Fibroblast of skin of left quadriceps (primary cell): ENCODE measurements at regions not wholly inside any gene's neighbourhood (a gene's known extent, or its start where the extent isn't known, plus 50 kb on each side); places are given as distances from the start of the nearest gene placed in this dataset.

Experiments used
- DNase-seq, 2 experiments: peaks; one replicate each; pipeline ENCODE4 v3.0.0-alpha.2; 2013; ENCODE audit warnings: low read depth in 2 of 2

- no peak for DNase-seq
These were observed 1211.8 kb upstream of the NUDT12 start for GRCh38 chr5:104774372-104774771.

GRCh38 chr5:104764197-104764596, 1201.6 kb upstream of the NUDT12 start:
- no peak for DNase-seq

- DNase-seq = peak; percentile 1 to 2
These were observed 1200.6 kb upstream of the NUDT12 start for GRCh38 chr5:104763216-104763615.

- no peak for DNase-seq
These were observed 1195.3 kb upstream of the NUDT12 start for GRCh38 chr5:104757915-104758314.

- no peak for DNase-seq
These were observed 1193.2 kb upstream of the NUDT12 start for GRCh38 chr5:104755806-104756205.

GRCh38 chr5:104754311-104754995, 1191.9 kb upstream of the NUDT12 start:
- no peak for DNase-seq

GRCh38 chr5:104751969-104752368, 1189.4 kb upstream of the NUDT12 start:
- DNase-seq = no peak

GRCh38 chr5:104739905-104740304, 1177.3 kb upstream of the NUDT12 start:
- no peak for DNase-seq

GRCh38 chr5:104739503-104739902, 1176.9 kb upstream of the NUDT12 start:
- DNase-seq = no peak

GRCh38 chr5:104736073-104736472, 1173.5 kb upstream of the NUDT12 start:
- DNase-seq = no peak

- DNase-seq = no peak
These were observed 1171.5 kb upstream of the NUDT12 start for GRCh38 chr5:104734046-104734445.

GRCh38 chr5:104733063-104733669, 1170.6 kb upstream of the NUDT12 start:
- DNase-seq = peak; percentile 60 to 67

- DNase-seq = no peak
These were observed 1168.7 kb upstream of the NUDT12 start for GRCh38 chr5:104731331-104731730.

GRCh38 chr5:104708027-104708426, 1145.4 kb upstream of the NUDT12 start:
- DNase-seq = no peak

- DNase-seq = no peak
These were observed 1144.0 kb upstream of the NUDT12 start for GRCh38 chr5:104706600-104706999.

- DNase-seq = no peak
These were observed 1139.6 kb upstream of the NUDT12 start for GRCh38 chr5:104702212-104702611.

- DNase-seq = no peak
These were observed 1136.8 kb upstream of the NUDT12 start for GRCh38 chr5:104699438-104699837.

- no peak for DNase-seq
These were observed 1098.7 kb upstream of the NUDT12 start for GRCh38 chr5:104661256-104661655.

GRCh38 chr5:104659497-104659896, 1096.9 kb upstream of the NUDT12 start:
- no peak for DNase-seq

- DNase-seq = no peak
These were observed 1089.8 kb upstream of the NUDT12 start for GRCh38 chr5:104652271-104652861.

- DNase-seq = no peak
These were observed 1087.9 kb upstream of the NUDT12 start for GRCh38 chr5:104650313-104651055.

GRCh38 chr5:104646416-104646815, 1083.8 kb upstream of the NUDT12 start:
- DNase-seq = no peak

GRCh38 chr5:104643320-104643719, 1080.7 kb upstream of the NUDT12 start:
- no peak for DNase-seq
